OCI-M2 (cell line): ENCODE measurements at regions not wholly inside any gene's neighbourhood (a gene's known extent, or its start where the extent isn't known, plus 50 kb on each side); places are given as distances from the start of the nearest gene placed in this dataset.

Experiments used
- DNase-seq: peaks from one replicate; lab custom pipeline; 2025; ENCODE audit not compliant: unreplicated experiment; lab: John Stamatoyannopoulos, UW

DNA sequence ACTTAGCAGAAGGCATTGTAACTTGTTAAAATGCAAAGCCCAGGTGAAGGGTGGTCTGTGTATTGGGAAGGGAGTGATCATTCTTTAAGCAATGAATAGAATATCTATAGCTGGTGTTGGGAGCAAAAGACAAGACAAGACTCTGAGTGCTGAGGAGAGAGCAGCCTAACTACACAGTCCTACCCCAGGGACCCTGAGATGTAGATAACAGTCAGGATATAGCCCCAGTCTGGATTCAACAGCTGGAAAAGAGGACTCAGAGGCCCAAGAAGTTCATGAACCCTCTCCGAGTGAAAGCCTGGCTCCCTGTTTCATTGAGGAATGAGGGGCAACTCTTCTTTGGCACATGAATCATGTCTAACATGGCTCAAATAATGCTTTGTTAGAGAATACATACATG, 310.7 kb upstream of the SLC14A2 start:
- DNase-seq, result no peak

DNA sequence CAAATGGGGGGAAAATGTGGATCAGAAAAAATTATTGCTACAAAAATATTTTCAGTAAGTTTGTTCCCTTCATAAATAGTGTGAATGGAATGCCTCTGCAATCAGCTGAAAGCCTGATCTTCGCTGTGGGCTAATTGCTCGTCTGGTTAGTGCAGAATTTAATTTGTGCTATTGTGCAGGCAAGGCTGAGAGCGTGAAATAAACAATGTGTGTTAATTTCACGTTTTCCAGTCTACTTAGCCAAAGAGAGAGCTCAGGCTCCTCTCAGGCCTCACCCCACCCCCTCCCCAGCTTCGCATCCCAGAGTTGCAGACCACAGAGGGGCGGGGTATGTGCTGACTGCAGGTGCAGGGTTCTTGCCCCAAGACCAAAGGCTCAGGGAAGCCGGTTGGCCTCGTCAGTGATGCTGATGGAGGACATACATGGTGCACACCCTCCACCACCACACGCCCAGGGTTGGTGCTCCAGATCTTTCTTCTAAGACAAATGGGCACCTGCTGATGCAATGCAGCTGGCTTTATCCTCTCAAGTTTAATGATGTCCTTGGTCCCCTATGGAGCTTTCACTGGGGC, 302.6 kb upstream of the SLC14A2 start:
- DNase-seq, result no peak

DNA sequence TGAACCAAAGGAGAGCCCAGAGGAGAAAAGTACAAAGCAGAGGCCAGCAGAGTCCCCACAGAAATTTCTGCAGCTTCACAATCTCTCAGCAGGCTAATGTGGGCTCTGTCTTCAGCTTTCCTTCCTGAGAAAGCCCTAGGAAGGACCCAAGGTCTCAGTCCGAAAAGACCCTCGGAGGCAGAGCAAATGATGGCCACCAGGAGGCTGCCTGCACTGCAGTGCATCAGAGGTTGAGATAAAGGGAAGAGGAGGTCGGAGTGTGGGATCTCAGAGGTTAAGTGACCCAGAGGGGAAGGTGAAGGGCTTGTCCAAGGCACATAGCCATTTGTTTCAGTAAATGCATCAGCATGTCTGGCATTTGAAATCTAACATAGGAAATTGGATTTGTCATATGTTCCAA, 299.1 kb upstream of the SLC14A2 start:
- DNase-seq, result no peak

DNA sequence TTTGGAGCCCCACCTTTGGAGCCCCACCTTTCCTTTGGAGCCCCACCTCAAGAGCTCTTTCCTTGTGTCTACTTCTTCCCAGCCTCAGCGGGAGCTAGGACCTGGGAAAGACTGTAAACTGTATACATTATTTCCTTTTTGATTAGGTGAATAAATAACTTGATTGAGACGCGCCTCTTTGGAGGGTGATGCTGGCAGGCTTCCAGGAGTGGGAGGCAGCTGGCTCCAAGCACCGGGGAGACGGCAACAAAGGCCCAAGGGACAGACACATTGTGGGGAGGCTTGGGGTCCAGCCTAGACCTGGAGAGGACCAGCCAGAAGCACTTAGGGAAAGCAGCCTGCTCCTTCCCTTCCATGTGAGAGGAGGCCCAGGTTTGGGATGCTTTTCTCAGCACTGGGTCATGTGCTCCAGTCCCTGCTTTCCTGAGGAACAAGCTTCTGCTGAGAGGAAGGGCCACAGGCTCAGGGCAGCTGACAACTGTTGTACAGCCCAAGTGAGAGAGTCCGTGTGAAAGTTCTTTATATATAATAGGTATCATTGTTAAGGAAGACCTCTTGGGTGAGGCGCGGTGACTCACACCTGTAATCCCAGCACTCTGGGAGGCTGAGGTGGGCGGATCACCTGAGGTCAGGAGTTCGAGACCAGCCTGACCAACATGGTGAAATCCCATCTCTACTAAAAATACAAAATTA, 297.2 kb upstream of the SLC14A2 start:
- DNase-seq, result no peak

DNA sequence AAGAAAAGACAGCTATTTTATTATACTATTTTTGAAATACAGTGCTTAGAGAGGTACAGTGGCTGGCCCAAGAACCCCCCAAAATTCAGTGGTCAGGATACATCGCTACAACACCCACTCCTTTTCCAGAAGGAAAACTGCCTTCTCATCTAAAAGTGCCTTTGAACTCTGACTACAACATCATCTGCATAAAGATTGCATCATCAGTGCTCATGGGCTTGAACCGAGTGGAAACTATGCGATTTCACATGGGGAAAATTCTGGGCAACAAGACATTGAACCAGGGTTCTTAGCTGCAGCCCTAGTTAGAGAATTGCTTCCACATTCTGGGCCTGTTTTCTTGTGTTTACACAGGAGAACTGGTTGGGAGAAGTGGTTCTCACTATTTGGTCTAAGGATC, 294.6 kb upstream of the SLC14A2 start:
- no peak for DNase-seq

DNA sequence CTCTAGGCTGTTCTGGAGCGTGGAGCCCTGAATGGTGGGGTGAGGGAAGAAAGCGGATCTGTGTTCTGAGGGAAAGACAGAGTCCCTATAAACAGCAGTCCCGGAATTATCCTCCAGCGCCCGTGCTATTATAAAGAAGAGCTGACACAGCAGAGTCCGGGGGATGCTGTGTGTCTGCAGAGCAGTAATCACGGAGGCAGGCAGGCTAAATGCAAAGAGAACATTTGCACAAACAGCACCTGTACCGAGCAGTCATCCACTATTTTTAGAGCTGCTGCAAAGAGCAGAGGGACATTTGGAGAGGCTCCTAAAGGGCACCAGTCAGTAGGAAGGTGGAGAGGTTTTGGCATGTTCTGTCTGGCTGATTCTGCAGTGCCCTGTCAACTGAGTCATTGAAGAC, 293.8 kb upstream of the SLC14A2 start:
- no peak for DNase-seq

DNA sequence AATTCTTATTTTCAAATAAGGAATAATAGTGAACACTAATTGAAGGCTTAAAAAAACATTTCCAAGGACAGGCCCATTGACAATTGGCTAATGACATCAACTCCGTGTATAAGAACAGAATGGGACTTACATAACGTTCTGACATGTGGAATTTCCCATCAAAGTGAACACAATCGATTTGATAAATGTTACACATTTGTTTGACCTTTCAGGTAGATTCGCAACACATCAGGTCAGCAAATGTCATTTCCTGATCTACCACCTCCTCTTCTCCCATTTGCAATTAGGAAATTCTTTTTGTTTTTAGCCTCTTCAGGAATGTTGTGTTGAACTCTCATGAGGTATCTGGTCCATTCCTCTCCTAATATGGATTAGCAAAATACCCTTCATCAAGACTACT, 292.9 kb upstream of the SLC14A2 start:
- DNase-seq, result no peak

DNA sequence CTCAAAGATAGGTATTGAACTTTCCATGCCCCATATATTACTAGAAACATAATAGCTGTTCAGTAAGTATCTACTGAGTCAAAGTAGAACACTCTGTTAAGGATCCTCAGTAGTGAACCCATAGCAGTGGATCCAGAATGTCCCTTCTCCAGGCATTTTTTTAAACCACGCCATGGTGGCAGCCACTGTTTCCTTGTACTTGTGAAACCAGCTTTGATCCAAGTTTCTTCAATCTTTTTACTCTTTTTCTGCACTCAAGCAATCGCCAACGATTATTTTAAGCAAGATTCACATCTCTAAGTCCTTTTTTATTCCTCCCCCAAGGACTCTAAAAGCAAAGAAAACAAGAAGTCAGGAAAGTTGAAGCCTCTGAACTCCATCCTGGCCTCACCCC, 291.2 kb upstream of the SLC14A2 start:
- no peak for DNase-seq

DNA sequence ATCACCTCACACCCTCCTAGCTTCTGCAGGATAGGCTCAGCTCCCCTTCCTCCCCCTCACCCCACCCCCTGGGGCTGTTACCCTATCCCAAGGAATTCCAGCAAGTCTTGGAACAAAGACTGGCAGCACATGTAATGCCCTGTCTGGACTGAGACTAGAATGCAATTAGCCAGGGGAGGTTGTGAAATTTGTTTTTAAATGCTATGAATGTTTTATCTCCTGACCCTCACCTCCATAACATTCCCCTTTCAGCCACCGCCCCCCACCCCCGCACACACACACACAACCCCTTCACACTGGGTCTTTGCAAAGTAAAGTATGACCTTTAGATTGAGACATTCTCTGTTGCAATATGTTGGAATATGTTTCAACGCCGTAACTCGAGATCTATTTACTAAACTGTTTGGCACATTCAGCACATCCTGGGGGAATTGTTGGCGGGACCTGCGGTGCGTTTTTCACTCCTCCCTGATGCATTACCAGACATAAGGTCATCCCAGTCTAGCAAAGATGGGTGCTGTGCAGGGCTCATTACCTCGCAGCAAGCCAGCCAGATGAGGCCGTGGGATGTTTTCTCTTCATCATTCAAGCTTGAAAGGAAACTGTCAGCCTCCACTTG, 290.7 kb upstream of the SLC14A2 start:
- no peak for DNase-seq

DNA sequence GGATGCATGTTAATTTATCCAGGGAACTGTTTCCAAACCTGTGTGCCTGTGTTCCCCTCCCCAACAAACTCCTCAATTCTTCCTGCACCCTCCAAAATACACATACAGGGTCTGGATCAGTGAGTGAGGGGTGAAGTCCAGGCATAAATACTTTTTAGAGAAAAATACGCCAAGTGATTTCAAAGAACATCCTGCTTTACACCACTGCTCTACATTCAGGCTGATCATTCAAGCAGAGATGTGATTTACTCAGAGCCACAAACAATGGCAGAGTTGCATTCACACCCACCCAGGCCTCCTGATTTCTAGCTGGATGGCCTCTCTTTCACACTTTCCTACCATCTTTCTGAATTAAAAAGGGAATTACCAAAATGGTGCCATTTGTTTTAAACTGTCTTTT, 289.5 kb upstream of the SLC14A2 start:
- no peak for DNase-seq

DNA sequence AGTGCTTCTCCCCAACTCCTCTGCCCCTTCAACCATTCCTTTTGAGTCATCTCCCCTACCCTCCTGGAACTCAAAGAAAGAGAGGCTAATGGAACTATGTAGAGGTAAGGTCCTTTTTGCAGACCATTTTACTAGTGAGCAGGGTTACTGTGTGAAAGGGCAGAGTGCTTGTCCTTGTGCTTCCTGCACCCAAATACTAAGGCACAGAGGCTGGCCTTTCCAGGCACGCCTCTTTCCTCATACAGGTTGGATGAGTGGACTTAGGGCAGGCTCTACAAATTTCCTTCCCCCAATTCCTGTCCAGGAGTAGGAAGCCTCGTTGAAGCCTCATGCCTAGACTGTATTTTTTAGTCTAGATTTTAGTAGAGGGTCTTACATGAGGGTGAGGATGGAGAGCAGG, 288.8 kb upstream of the SLC14A2 start:
- DNase-seq, result no peak

DNA sequence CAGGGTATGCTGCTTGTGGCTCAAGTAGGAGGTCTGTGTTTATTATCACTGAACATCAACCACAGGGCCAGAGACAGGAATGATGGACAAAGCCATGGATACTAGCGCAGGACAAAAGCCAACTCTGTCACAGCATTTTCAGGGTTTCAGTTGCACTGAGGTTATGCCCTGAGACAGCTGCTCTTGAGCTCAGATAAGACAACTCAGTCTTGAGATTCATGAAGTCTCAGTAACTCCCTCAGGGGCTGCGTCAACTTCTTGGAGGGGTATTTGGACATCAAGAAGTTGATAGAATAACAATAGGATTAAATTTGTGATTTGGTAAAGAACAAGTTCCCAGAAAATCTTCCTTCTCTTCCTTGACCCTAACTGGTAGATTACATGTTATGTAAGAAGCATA, 287.0 kb upstream of the SLC14A2 start:
- DNase-seq, result no peak

DNA sequence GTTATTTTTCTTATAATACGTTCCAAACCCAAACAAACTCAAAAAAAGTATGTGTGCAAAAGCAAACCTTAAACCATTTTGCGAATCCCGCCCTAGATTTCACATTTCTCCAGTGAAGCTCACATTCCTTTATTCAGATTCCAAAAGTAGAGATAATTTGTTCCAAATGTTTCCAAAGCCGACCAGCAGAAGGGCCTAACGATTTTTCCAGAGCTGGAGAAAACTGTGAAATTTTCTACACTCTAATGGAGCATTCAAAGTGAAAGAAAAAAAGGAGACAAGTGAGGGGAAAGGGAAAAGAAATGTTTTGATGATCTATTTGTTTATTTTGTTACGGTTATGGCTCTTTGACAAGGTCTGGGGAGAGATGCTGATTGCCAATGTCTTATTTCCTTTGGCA, 286.5 kb upstream of the SLC14A2 start:
- DNase-seq, result no peak

DNA sequence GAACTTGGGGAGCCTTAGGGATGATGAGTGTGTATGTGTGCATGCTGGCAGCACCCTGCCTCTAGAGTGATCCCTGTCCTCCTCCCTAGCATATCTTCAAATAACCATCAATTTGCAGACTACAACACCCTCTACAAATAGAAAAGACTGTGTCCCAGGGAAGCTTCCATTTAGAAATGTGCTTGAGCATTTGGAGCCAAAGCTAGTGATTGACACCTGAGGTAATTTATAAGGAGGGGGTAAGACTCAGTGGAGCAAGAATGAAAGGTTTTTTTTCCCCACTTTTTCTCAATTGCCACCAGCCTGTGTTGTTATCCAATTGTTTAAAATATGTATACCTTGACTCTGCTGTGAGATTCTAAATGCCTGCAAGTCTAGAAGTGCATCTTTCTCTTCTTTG, 286.0 kb upstream of the SLC14A2 start:
- no peak for DNase-seq

DNA sequence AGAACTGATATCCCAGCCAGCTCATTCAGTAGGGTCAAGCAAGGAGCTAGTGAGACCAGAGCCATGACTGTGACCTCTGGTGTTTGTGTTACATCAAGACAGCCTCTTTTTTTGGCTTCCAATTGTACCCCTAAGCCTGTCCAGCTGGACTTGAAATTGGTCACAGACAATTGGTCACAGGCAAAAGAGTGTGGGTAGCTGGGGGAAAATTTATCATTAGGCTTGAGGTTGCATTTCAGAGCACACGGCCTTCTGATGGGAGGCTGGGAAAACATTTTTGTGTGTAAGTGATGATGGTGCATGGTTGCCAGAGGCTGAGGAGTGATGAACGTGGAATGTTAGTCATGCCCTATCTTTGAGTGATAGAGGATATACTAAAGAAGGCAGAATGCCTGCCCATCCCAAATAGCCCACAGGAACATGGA, 285.1 kb upstream of the SLC14A2 start:
- no peak for DNase-seq

DNA sequence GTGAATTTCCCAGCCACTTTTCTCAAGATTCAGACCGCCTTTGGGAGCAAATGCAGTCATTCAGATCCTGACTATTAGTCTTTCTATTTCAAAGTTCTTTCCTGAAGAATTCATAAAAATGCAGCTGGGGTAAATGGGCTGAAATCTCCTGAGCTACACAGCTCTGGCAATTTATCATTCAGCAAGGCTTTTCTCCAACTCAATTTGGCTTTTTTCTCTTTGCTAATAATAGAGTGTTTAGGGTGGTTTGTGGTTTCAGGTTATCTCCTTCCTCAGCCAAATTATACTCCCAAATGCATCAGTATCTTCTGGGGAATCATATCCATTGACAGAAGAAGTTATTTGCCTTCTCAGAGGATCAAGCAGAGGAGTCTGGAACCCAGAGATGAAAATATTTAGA, 282.4 kb upstream of the SLC14A2 start:
- no peak for DNase-seq

DNA sequence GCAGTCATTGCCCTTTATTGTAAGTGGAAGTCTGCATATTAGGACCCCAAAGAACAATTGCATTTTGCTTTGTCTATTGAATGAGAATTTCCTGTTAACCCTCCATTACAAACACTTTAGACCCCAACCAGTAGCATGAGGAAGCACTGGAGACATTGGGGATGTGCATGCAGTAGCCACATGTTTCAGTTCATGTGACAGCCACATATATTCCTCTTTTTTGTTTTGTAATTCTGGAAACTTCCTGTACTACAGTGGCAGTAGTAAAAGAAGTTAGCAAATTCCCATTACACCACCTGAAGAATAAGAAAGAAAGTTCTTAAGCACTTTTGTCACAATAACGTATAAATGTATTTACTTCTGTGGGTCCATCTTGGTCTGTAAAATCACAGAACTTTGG, 281.1 kb upstream of the SLC14A2 start:
- no peak for DNase-seq

DNA sequence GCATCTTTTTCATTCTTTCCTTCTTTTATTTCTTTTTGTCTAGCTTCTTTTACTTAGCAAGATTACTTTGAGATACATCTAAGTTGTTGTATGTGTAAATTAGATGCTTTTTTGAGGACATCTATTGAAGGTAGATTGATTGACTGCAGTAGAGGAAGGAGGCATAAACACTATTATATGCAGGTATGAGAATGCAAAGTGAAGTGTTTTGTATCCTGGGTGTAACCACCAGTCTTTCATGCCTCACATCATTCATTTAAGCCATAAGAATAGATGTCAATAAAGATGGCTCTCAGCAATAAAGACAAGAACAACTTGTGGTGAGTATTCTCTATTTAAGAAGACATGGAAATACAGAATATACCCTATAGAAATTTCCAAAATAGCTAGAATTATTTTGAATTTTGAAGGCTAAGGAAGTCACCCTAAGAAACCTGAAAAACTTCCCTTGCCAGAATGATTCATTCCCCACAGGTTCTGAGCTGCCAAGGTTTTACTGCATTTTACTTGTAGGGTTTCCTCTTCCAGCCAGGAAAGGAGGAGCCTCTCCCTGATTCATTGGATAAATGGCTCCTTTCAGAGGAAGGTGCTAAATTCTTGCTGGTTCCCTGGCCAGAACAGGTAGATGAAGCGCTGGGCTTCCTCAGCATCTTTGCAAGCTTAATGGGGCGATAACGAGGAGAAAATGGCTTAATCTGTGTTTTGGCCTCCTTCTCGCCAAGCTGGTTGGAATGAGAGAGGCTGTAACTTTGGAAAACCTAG, 279.8 kb upstream of the SLC14A2 start:
- no peak for DNase-seq

DNA sequence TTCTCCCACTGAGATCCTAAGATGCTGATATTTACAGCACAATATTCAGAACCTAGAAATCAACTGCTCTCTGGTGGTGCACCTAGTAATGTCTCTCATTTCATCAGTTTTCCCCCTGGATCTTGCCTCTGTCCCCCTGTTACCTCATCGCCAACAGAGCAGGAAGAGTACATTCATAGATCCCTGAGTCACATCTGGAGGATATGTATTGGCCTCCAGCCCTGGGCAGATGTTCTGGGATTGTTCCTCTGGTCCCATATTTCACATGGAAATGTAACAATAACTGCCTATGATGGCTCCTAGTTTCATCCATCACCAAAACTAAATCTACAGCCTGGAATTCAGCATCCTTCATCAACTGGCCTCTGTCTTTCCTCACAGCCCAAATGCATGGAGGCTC, 278.8 kb upstream of the SLC14A2 start:
- DNase-seq, result no peak

DNA sequence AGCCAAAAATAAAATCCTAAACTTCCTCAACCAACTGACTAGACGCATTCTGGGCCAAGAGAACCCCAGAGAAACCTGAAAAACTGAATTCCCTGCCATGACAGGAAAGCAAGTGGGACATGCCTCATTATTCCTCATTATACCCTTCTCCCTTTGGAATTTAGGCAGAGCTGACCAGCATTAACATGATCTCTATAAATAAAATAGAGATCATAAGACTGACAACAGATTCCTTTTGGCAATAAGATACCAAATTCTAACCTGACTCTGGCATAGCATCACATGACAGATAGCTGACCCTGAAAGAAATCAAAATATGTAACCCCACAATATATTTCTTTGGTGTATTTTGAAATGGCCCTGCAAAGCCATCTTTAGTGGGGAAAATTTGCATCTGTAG, 277.8 kb upstream of the SLC14A2 start:
- no peak for DNase-seq

DNA sequence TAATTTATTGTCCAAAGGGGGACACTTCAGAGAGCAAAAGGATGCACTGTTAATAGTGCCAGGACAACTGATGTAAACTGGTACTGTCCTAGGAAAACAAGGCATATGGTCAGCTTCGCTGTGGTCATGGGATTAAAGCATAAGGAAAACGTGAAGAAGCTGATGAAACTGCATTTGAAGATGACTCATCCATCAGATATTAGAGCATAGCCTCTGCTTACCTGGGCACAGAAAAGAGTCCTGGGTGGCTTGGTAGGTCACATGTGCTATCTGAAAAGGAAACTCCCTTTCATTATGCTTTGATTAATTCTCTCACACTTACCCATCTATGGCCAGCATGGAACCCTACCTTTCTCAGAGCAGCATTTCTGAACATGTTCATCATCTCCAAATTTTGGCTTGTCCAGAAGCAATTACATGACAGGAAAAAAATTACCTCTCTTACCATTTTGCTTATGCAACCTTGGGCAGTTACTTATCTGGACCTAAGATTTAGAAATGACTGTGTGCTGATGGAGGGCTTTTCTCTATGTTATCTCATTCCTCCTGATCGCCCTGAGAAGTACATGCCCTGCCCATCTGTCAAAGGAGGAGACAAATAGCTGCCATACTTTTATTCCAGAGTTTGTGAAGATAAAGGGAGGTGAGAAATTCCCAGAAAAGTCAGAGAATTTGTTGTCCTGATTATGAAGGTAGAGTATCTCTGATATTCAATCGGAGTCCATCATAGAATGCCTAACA, 275.3 kb upstream of the SLC14A2 start:
- no peak for DNase-seq
